Upper lobe of right lung (tissue), 1 donor: ENCODE measurements at regions not wholly inside any gene's neighbourhood (a gene's known extent, or its start where the extent isn't known, plus 50 kb on each side); places are given as distances from the start of the nearest gene placed in this dataset.
"Not testable (repeated sequence)": the region's sequence is repeated elsewhere in the genome, so short reads cannot be mapped to it uniquely, and the experiment has no call there.

Experiments
- ATAC-seq: fragments of 200-7000 bp; cut with Tn5 transposase; one replicate; pipeline ENCODE4 v1.9.1; 2020; ENCODE audit warnings: mild to moderate bottlenecking, moderate library complexity
- DNase-seq: peaks from one replicate; pipeline ENCODE4 v3.0.0-alpha.2; 2020
- H3K27ac ChIP-seq: fragments of 200-600 bp; one replicate; pipeline ENCODE4 v1.8.0; 2022
- H3K27me3 ChIP-seq: fragments of 200-600 bp; one replicate; pipeline ENCODE4 v1.8.0; 2022; ENCODE audit warnings: mild to moderate bottlenecking
- H3K36me3 ChIP-seq: fragments of 200-600 bp; one replicate; pipeline ENCODE4 v1.8.0; 2022
- H3K4me1 ChIP-seq: fragments of 200-600 bp; one replicate; pipeline ENCODE4 v1.8.0; 2022
- H3K4me3 ChIP-seq: fragments of 200-600 bp; one replicate; pipeline ENCODE4 v1.8.0; 2022; ENCODE audit warnings: mild to moderate bottlenecking
- H3K9me3 ChIP-seq: fragments of 200-600 bp; one replicate; pipeline ENCODE4 v1.8.0; 2022
- intact Hi-C: fragments of 100-400 bp; cut with DNase I; formaldehyde crosslinking; loops from one replicate; pipeline ENCODE4 v1.11.0; 2022
- TF ChIP-seq, protein P1 (sequence below): fragments of 200-600 bp; IDR thresholded peaks from one replicate; pipeline ENCODE4 v1.8.0; 2022; ENCODE audit warnings: antibody characterized with exemption
- donor health status: DM: no; HTN: yes; CAD: no; lungs with severe emphysema.

DNA sequence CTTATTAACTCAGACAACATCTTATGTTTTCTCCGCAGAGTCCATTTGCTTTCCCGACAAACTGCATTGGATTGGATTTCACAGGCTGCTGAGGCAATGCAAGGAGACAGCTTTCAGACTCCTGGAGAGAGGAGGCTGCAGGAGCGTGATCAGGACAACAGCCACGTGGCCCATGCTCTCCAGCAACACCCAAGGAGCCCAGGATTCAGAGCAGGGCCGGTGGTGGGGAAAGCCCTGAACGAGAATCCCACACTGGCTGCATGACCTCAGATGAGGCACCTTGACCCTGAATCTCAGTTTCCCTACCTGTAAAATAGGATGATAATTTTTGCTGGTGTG is 78.3 kb upstream of the NFASC start:
- Histone ChIP-seq H3K4me3 (no peak overlapping the region), H3K9me3 (no peaks in the 10 kb centered on the region), H3K27me3 (peaks cover 3% of the 10 kb centered on the region), H3K4me1 (no peaks in the 10 kb centered on the region), H3K36me3 (no peaks in the 10 kb centered on the region), H3K27ac (no peak overlapping the region)
- TF ChIP-seq, protein P1, sequence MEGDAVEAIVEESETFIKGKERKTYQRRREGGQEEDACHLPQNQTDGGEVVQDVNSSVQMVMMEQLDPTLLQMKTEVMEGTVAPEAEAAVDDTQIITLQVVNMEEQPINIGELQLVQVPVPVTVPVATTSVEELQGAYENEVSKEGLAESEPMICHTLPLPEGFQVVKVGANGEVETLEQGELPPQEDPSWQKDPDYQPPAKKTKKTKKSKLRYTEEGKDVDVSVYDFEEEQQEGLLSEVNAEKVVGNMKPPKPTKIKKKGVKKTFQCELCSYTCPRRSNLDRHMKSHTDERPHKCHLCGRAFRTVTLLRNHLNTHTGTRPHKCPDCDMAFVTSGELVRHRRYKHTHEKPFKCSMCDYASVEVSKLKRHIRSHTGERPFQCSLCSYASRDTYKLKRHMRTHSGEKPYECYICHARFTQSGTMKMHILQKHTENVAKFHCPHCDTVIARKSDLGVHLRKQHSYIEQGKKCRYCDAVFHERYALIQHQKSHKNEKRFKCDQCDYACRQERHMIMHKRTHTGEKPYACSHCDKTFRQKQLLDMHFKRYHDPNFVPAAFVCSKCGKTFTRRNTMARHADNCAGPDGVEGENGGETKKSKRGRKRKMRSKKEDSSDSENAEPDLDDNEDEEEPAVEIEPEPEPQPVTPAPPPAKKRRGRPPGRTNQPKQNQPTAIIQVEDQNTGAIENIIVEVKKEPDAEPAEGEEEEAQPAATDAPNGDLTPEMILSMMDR: no peak
- ATAC-seq (no peak), DNase-seq (no peak)
- intact Hi-C loops: no loop called here

DNA sequence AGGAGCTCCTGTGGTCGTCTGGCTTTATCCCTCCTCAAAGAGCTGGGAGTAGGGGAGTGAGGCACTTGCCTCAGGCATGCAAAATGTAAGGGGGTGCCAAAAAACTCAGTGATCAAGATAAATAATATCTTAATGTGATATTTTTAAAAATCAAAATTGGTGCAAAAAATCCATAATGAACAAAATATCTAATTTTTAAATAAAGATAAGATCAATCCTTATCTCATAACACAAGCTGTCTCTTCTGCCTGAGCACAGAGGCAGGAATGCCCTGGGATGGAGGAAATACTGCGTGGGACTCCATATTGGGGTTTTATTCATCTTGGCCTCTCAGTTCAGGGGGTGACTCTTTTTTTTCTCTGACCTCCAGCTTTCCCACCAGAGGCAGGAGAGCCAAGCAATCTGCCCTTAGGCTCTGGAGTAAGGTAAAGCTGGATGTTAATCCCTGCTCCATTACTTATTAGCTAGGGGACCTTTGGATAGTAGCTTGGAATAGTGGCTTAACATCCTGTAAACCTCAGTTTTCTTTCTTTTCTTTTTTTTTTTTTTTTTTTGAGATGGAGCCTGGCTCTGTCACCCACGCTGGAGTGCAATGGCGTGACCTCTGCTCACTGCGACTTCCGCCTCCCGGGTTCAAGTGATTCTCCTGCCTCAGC is 77.3 kb upstream of the NFASC start:
- no peak for DNase-seq
- no peaks in the 10 kb centered on the region for H3K4me1 ChIP-seq
- H3K27ac ChIP-seq: no peak overlapping the region
- TF ChIP-seq, protein P1: no peak
- peaks cover 3% of the 10 kb centered on the region for H3K27me3 ChIP-seq
- no peak overlapping the region for H3K4me3 ChIP-seq
- ATAC-seq: no peak
- no peaks in the 10 kb centered on the region for H3K9me3 ChIP-seq
- no peaks in the 10 kb centered on the region for H3K36me3 ChIP-seq
- intact Hi-C loops: no loop called here

GRCh38 chr1:204796886-204797285 is 73.8 kb upstream of the NFASC start:
- intact Hi-C loops, H3K27me3 ChIP-seq, H3K27ac ChIP-seq, DNase-seq, H3K9me3 ChIP-seq, H3K36me3 ChIP-seq, ATAC-seq, H3K4me1 ChIP-seq, H3K4me3 ChIP-seq: not testable (repeated sequence)

DNA sequence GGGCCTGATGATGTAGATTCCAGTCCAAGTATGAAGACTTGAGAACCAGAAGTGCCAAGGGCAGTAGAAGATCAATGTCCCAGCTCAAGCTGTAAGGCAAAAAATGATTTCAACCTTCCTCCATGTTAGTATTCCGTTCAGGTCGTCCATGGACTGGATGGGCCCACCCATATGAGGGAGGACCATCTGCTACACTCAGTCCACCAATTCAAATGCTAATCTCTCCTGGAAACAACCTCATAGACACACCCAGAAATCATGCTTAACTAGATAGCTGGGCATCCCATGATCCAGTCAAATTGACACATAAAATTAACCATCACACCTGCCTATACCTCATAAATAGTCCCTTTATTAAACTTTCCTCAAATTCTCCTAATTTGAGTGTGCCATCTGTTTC is 73.3 kb upstream of the NFASC start:
- DNase-seq (no peak), ATAC-seq (no peak)
- Histone ChIP-seq H3K4me3 (no peak overlapping the region), H3K36me3 (no peaks in the 10 kb centered on the region), H3K4me1 (no peaks in the 10 kb centered on the region), H3K9me3 (no peaks in the 10 kb centered on the region), H3K27me3 (no peaks in the 10 kb centered on the region), H3K27ac (no peak overlapping the region)
- intact Hi-C loops: no loop called here
- TF ChIP-seq, protein P1: no peak

DNA sequence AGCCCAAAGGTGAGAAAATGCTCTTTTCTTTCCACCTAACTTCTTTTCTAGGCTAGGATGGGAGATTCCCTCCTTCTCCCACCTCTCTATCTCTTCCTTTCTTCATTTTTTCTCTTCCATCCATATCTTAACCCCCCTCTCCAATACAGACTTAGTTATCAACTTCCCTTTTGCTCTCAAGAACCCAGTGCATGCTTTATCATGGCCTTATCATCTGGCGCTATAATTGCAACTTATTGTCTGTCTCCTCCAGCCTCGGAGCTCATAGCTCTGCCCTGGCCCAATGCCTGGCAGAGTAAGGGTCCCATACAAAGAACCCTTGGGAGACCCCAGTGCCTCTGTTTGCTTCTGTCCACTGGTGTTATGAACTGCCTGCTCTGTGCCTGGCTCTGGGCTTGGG is 71.0 kb upstream of the NFASC start:
- TF ChIP-seq, protein P1: no peak
- no peaks in the 10 kb centered on the region for H3K4me1 ChIP-seq
- H3K4me3 ChIP-seq: no peak overlapping the region
- no peaks in the 10 kb centered on the region for H3K36me3 ChIP-seq
- DNase-seq (no peak), ATAC-seq (no peak)
- no peaks in the 10 kb centered on the region for H3K9me3 ChIP-seq
- intact Hi-C loops: no loop called here
- H3K27ac ChIP-seq: no peak overlapping the region
- H3K27me3 ChIP-seq: no peaks in the 10 kb centered on the region

DNA sequence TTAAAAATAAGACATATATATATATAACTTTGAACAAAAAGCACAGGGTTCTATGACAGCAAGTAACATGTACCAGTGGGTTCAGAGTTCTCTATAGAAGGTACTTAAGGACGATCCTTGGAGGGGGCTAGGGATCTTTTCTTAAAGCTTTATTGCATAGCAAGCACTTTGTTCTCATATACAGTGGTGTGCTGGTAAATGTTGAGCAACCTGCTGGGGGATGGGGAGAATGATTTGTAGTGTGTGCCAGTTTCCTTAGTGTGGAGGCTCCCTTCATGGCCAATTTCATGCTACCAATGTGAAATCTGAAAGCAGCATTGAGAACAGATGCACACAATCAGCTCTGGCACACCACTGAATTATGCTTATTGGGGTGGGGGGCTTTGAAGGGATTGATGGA is 69.5 kb upstream of the NFASC start:
- ATAC-seq (no peak), DNase-seq (no peak)
- Histone ChIP-seq H3K4me3 (no peak overlapping the region), H3K9me3 (no peaks in the 10 kb centered on the region), H3K27ac (no peak overlapping the region), H3K27me3 (no peaks in the 10 kb centered on the region), H3K36me3 (no peaks in the 10 kb centered on the region), H3K4me1 (no peaks in the 10 kb centered on the region)
- TF ChIP-seq, protein P1: no peak
- intact Hi-C loops: no loop called here
